ENCODE measurements at regions not wholly inside any gene's neighbourhood (a gene's known extent, or its start where the extent isn't known, plus 50 kb on each side); places are given as distances from the start of the nearest gene placed in this dataset.

- no peaks in the 10 kb centered on the region for H3K9me3 ChIP-seq (ENCODE audit: control insufficient read depth, low read depth, low read length)
- no peak overlapping the region for H3K27ac ChIP-seq (ENCODE audit: insufficient read length, low read depth, low read length)
- no peak overlapping the region for H3K4ac ChIP-seq (ENCODE audit: low read depth, low read length)
- Mint-ChIP-seq H3K4me3 (no peak overlapping the region), H3K27ac (peak overlapping the region in 1 of 3 experiments; percentile 78; a peak in 1 of 7 replicates), H3K27me3 (ENCODE audit: low read depth) (no peaks in the 10 kb centered on the region), H3K36me3 (ENCODE audit: insufficient read depth in 1 of 3, low read depth in 3 of 3) (peaks cover 0 to 1% (median 0%) of the 10 kb centered on the region in 3 experiments; a peak in 2 of 7 replicates), H3K9me3 (peaks cover 0 to 4% of the 10 kb centered on the region in 2 experiments; a peak in 1 of 5 replicates), H3K4me1 (peaks cover 0 to 7% of the 10 kb centered on the region in 2 experiments; a peak in 1 of 4 replicates)
- H2BK12ac ChIP-seq (ENCODE audit: insufficient read length, low read depth, low read length) = no peak overlapping the region
- DNase-seq = no peak
- no peak overlapping the region for H3K18ac ChIP-seq (ENCODE audit: insufficient read length, low read depth, low read length)
- H3K79me1 ChIP-seq (ENCODE audit: insufficient read depth, low read depth, low read length, poor library complexity, severe bottlenecking) = no peaks in the 10 kb centered on the region
- no peak for TF ChIP-seq CTCF (conservative IDR thresholded peaks at IDR 0.05)
- H3K4me2 ChIP-seq (ENCODE audit: insufficient read depth, insufficient read length, low read length) = no peak overlapping the region
- no peak overlapping the region for H4K91ac ChIP-seq (ENCODE audit: insufficient read length, low read depth, low read length)
- no peak overlapping the region for H3K23ac ChIP-seq (ENCODE audit: insufficient read length, low read depth, low read length)
- H2BK5ac ChIP-seq (ENCODE audit: insufficient read length, low read length) = no peak overlapping the region
- no peak overlapping the region for H3K14ac ChIP-seq (ENCODE audit: insufficient read depth, low read length)
- H2BK20ac ChIP-seq (ENCODE audit: low read depth, low read length, poor library complexity, severe bottlenecking) = no peak overlapping the region
- H2AFZ ChIP-seq (ENCODE audit: low read length) = no peak overlapping the region
- H3K56ac ChIP-seq (ENCODE audit: insufficient read length, low read depth, low read length) = no peak overlapping the region
- H4K5ac ChIP-seq (ENCODE audit: insufficient read length, low read depth, low read length) = no peak overlapping the region
- H2BK120ac ChIP-seq (ENCODE audit: low read depth, low read length, poor library complexity, severe bottlenecking) = no peak overlapping the region
- no peak overlapping the region for H2BK15ac ChIP-seq (ENCODE audit: low read depth, low read length)
- H2AK5ac ChIP-seq (ENCODE audit: insufficient read length, low read length) = no peak overlapping the region
- H4K20me1 ChIP-seq (ENCODE audit: control insufficient read depth, insufficient read depth, insufficient read length) = no peaks in the 10 kb centered on the region
- no peak overlapping the region for H4K8ac ChIP-seq (replicated peaks; ENCODE audit: insufficient read length, low read depth, low read length)
- H3K9ac ChIP-seq (ENCODE audit: extremely low read depth, insufficient read length, low read length) = no peak overlapping the region
- no CpG with 5 or more reads among the region's 4 CpGs for WGBS (ENCODE audit: extremely low coverage, insufficient read length, low lambda C conversion rate)
- no peaks in the 10 kb centered on the region for H3K4me1 ChIP-seq (ENCODE audit: insufficient read depth, low read length)
- no peaks in the 10 kb centered on the region for H3K27me3 ChIP-seq (ENCODE audit: insufficient read depth, low read length)
- no peaks in the 10 kb centered on the region for H3K23me2 ChIP-seq (ENCODE audit: insufficient read length, low read depth, low read length, poor library complexity, severe bottlenecking)
- H3K79me2 ChIP-seq (ENCODE audit: insufficient read depth, low read length) = no peaks in the 10 kb centered on the region
- H3T11ph ChIP-seq (ENCODE audit: low read length) = no peak overlapping the region
Observed at GRCh38 chr20:16930656-16931055, 182.5 kb downstream of the OTOR start.

Data from H9 (cell line).